Activated CD4-positive, alpha-beta T cell treated with anti-CD3 and anti-CD28 coated beads for 24 hours (primary cell): ENCODE measurements at regions not wholly inside any gene's neighbourhood (a gene's known extent, or its start where the extent isn't known, plus 50 kb on each side); places are given as distances from the start of the nearest gene placed in this dataset.

Source experiments
- DNase-seq, 2 donors: peaks; one replicate each; pipeline ENCODE4 v3.0.0-alpha.2; 2020; ENCODE audit warnings: low read depth in 2 of 2

GRCh38 chr5:68747521-68747920, 346.3 kb upstream of the SLC30A5 start:
- DNase-seq = no peak

GRCh38 chr5:68748101-68748500, 345.7 kb upstream of the SLC30A5 start:
- no peak for DNase-seq

- no peak for DNase-seq
Measured at GRCh38 chr5:68749077-68749476, 344.7 kb upstream of the SLC30A5 start.

- no peak for DNase-seq
Measured at GRCh38 chr5:68749631-68750030, 344.2 kb upstream of the SLC30A5 start.

GRCh38 chr5:68751661-68752060, 342.2 kb upstream of the SLC30A5 start:
- no peak for DNase-seq

- DNase-seq = no peak
Measured at GRCh38 chr5:68754536-68754935, 339.3 kb upstream of the SLC30A5 start.

GRCh38 chr5:68755293-68755692, 338.5 kb upstream of the SLC30A5 start:
- no peak for DNase-seq

GRCh38 chr5:68757006-68757405, 336.8 kb upstream of the SLC30A5 start:
- DNase-seq = no peak

- no peak for DNase-seq
Measured at GRCh38 chr5:68757626-68758212, 336.1 kb upstream of the SLC30A5 start.

GRCh38 chr5:68759593-68759992, 334.2 kb upstream of the SLC30A5 start:
- DNase-seq = no peak

- no peak for DNase-seq
Measured at GRCh38 chr5:68762201-68762600, 331.6 kb upstream of the SLC30A5 start.

- DNase-seq = no peak
Measured at GRCh38 chr5:68766952-68767464, 326.8 kb upstream of the SLC30A5 start.

GRCh38 chr5:68770551-68770950, 323.3 kb upstream of the SLC30A5 start:
- DNase-seq = no peak

- no peak for DNase-seq
Measured at GRCh38 chr5:68771221-68771620, 322.6 kb upstream of the SLC30A5 start.

- no peak for DNase-seq
Measured at GRCh38 chr5:68771732-68772131, 322.1 kb upstream of the SLC30A5 start.

GRCh38 chr5:68776381-68776780, 317.4 kb upstream of the SLC30A5 start:
- DNase-seq = no peak

- no peak for DNase-seq
Measured at GRCh38 chr5:68777135-68777534, 316.7 kb upstream of the SLC30A5 start.

- DNase-seq = no peak
Measured at GRCh38 chr5:68778484-68778883, 315.3 kb upstream of the SLC30A5 start.

- no peak for DNase-seq
Measured at GRCh38 chr5:68780299-68780955, 313.4 kb upstream of the SLC30A5 start.

- DNase-seq = no peak
Measured at GRCh38 chr5:68793074-68793473, 300.7 kb upstream of the SLC30A5 start.

- DNase-seq = no peak
Measured at GRCh38 chr5:68793993-68794392, 299.8 kb upstream of the SLC30A5 start.

- DNase-seq = no peak
Measured at GRCh38 chr5:68795190-68795589, 298.6 kb upstream of the SLC30A5 start.
